ENCODE measurements at regions not wholly inside any gene's neighbourhood (a gene's known extent, or its start where the extent isn't known, plus 50 kb on each side); places are given as distances from the start of the nearest gene placed in this dataset.

DNA sequence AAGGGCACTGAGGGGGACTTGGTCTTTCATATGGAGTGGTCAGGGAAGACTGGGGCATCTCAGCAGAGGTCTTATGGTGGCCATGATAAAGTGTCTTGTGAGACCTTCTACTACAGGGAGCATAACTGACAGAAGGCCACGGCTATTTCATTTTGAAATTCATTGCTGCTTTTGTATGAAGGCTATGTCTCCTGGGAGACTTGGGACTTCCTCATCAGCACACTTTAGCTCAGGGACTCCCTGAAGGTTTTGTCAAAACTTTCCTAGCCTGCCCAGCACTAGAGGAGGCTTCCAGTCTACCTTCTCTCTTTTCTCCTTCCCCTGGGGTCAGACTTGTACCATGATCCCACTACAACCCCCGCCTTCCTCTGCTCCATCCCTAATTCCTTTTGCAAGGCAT, 77.2 kb upstream of the RASGRF1 start (continued):
- TF ChIP-seq SIN3B (IDR thresholded peaks at IDR 0.05; ENCODE audit: low read depth) (no peak), NFYB (IDR thresholded peaks at IDR 0.05; ENCODE audit: extremely low read depth, insufficient read length) (no peak), NR3C1 (CRISPR knock-in tag; IDR thresholded peaks at IDR 0.05) (no peak), TCF3 (CRISPR knock-in tag; IDR thresholded peaks at IDR 0.05) (no peak), ZNF165 (CRISPR knock-in tag; IDR thresholded peaks at IDR 0.05; ENCODE audit: borderline replicate concordance) (no peak), SMAD4 (CRISPR knock-in tag; conservative IDR thresholded peaks at IDR 0.05) (no peak)
- TF ChIP-seq, protein P1, sequence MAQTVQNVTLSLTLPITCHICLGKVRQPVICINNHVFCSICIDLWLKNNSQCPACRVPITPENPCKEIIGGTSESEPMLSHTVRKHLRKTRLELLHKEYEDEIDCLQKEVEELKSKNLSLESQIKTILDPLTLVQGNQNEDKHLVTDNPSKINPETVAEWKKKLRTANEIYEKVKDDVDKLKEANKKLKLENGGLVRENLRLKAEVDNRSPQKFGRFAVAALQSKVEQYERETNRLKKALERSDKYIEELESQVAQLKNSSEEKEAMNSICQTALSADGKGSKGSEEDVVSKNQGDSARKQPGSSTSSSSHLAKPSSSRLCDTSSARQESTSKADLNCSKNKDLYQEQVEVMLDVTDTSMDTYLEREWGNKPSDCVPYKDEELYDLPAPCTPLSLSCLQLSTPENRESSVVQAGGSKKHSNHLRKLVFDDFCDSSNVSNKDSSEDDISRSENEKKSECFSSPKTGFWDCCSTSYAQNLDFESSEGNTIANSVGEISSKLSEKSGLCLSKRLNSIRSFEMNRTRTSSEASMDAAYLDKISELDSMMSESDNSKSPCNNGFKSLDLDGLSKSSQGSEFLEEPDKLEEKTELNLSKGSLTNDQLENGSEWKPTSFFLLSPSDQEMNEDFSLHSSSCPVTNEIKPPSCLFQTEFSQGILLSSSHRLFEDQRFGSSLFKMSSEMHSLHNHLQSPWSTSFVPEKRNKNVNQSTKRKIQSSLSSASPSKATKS (CRISPR knock-in tag; IDR thresholded peaks at IDR 0.05), result no peak

DNA sequence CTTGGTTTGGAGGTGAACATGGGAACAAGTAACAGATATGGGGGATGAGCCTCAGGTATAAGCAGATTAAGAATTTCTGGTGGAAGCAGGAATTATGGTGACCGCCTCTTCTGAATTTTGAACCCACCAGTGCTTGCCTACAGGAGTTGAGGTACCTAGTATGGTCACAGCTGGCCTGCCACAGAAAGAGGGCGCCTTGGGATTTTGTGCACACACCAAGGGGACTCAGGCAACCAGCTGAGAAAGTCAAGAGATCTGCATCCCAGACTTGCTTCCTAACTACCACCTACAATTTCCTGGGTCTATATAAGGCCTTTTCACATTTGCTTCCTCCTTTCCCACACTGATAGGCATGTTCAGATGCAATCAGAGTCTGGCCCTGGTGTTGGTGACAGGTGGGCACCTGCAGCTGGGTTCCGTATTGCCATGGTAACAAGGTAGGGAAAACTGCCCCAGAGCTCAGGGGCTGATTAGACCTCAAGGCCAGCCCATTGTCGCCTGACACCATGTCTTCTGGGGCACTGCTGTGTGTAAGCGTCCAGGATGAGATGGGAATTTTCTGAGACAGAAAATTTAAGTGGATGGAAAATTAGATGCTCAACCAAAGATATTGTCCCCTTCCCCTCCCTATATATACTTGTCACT, 75.9 kb upstream of the RASGRF1 start:
- Histone ChIP-seq H3K4me2 (ENCODE audit: insufficient read depth, low read length) (no peak overlapping the region), H3K9me1 (ENCODE audit: control insufficient read depth, insufficient read depth, low read length) (no peaks in the 10 kb centered on the region), H3K27ac (ENCODE audit: extremely low read depth, low read depth, low read length) (no peak overlapping the region), H2AFZ (ENCODE audit: low read depth, low read length) (no peak overlapping the region), H4K20me1 (replicated peaks; ENCODE audit: control insufficient read depth, insufficient read depth, low read length) (no peaks in the 10 kb centered on the region), H3K36me3 (ENCODE audit: control insufficient read depth, insufficient read depth, low read length) (no peaks in the 10 kb centered on the region), H3K27me3 (ENCODE audit: control insufficient read depth in 2 of 2, insufficient read depth in 2 of 2, low read length in 2 of 2) (peaks cover 0 to 26% of the 10 kb centered on the region in 2 experiments; a peak in 4 of 5 replicates), H3K9ac (ENCODE audit: insufficient read depth in 1 of 2, low read depth in 2 of 2, low read length in 2 of 2) (no peak overlapping the region), H3K4me3 (no peak overlapping the region), H3K4me1 (replicated peaks in 1 of 2; ENCODE audit: control insufficient read depth in 2 of 2, insufficient read depth in 2 of 2, low read length in 2 of 2) (peaks cover 3 to 5% of the 10 kb centered on the region in 2 experiments; a peak in 2 of 5 replicates), H3K9me3 (replicated peaks; ENCODE audit: control insufficient read depth, insufficient read depth, low read depth, low read length) (no peaks in the 10 kb centered on the region), H3K79me2 (ENCODE audit: control insufficient read depth, insufficient read depth, low read length) (no peaks in the 10 kb centered on the region)
- FAIRE-seq (no peak), ATAC-seq (no peak), DNase-seq (ENCODE audit: extremely low read depth in 1 of 4, low spot score in 3 of 4) (no peak)
- ChIA-PET POLR2A (interaction anchor here (1.2 kb wide), 1 partner anchor 9 kb away, joined by 3 read pairs; no protein-coding TSS in a partner anchor), CTCF (ENCODE audit: low intra/inter-chr PET ratio) (no interaction called here)
- in situ Hi-C loops (cut with MboI), result no loop called here
- intact Hi-C loops (cut with micrococcal nuclease), result no loop called here
- BruUV-seq (replicated peaks), result no TSS peak
- TF ChIP-seq U2AF2 (optimal IDR thresholded peaks at IDR 0.05; ENCODE audit: low read depth, low read length) (no peak), RFX1 (IDR thresholded peaks at IDR 0.05) (peak; percentile 35)
- 2% methylated on average over 5 of the region's 5 CpGs for WGBS (ENCODE audit: insufficient coverage, low coverage, missing lambda C conversion rate)
